ENCODE measurements at regions not wholly inside any gene's neighbourhood (a gene's known extent, or its start where the extent isn't known, plus 50 kb on each side); places are given as distances from the start of the nearest gene placed in this dataset.

DNA sequence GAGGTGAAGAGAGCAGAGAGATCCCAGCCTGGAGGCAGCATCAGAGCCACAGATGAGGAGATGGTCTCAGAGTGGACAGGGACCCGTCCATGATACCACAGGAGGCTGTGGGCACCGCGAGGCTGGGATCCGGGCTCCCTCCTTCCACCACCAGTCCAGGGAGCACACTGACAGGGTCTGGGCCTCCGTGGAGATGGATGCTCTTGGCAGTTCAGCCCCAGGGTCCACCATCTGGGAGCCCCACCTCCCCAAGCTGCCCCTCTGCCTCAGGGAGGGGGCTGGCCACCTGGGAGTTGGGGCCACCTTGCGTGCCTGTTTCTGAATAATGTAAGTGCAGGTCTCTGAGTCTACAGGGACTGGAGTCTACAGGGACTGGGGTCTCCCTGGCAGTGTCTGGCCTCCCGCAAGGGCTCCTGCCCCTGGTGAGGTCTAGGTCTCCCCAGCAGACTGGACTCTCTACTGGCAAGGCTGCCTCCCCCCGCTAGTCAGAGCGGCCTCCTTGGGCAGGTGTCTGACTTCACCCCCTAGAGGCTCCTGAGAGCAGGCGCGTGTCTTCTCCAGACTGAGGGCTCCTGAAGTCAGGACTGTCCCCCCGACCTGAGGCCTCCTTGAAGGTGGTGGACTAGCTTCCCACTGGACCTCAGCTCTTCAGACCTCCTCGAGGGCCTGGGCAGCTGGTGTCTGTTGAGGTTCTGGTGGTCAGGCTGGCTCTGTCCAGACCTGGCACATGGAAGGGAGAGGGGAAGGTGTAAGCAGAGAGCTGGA is 218.5 kb downstream of the PTPRU start:
- DNase-seq: no peak

- DNase-seq: peak; percentile 33
Measured at GRCh38 chr1:29453502-29454240, 217.3 kb downstream of the PTPRU start.

GRCh38 chr1:29452463-29453230 is 216.3 kb downstream of the PTPRU start:
- no peak for DNase-seq

- DNase-seq: no peak
Measured at GRCh38 chr1:29451368-29451892, 215.1 kb downstream of the PTPRU start.

- DNase-seq: no peak
Measured at GRCh38 chr1:29450591-29450990, 214.3 kb downstream of the PTPRU start.

GRCh38 chr1:29448456-29449235 is 212.3 kb downstream of the PTPRU start:
- DNase-seq: no peak

GRCh38 chr1:29447368-29447767 is 211.0 kb downstream of the PTPRU start:
- DNase-seq: no peak

DNA sequence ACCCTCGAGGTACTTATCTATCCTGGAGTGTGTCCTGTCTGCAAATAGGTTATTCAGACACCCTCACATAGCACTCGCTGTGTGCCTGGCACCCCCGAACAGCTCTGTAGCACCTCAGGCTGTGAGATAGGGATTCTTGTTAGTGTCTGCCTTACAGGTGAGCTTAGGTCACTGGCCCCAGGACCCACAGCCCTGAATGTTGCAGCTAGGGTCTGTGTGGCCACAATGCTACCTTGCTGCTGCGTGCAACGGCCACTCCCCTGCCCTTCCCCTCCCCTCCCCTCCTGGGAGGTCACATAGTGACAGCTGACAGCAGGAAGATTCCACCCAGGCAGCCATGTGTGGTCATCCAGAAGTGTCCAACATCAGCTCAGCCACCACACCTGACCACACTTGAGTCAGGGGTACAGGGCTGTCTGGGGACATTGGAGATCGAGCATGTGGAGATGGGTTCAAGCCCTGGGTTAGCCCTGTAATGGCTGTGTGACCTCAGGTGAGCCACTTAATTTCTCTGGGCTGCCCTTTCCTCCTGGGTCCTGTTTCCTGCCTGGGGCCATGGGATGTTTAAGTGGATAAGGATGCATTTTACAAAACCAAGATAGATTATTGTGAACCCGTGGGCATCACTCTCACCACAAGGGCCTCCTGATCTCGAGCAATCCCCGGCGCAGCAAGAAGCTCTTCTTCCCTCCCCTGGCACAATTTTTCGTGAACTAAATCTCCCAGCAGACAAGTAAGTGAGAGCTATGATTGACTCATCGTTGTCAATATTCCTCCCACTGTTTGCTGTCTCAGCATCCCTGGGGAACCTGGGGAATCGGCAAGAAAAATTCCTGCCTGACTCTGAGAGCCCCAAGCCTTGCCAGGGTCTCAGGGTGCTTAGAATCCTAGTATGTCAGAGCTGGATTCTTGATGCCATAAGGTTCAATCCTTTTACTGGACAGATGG is 208.7 kb downstream of the PTPRU start:
- no peak for DNase-seq

- DNase-seq: no peak
Measured at GRCh38 chr1:29444081-29444715, 207.9 kb downstream of the PTPRU start.

- DNase-seq: no peak
Measured at GRCh38 chr1:29441916-29442668, 205.8 kb downstream of the PTPRU start.

GRCh38 chr1:29439615-29440014 is 203.3 kb downstream of the PTPRU start:
- no peak for DNase-seq

GRCh38 chr1:29438991-29439390 is 202.7 kb downstream of the PTPRU start:
- DNase-seq: no peak

- DNase-seq: no peak
Measured at GRCh38 chr1:29437946-29438345, 201.6 kb downstream of the PTPRU start.

DNA sequence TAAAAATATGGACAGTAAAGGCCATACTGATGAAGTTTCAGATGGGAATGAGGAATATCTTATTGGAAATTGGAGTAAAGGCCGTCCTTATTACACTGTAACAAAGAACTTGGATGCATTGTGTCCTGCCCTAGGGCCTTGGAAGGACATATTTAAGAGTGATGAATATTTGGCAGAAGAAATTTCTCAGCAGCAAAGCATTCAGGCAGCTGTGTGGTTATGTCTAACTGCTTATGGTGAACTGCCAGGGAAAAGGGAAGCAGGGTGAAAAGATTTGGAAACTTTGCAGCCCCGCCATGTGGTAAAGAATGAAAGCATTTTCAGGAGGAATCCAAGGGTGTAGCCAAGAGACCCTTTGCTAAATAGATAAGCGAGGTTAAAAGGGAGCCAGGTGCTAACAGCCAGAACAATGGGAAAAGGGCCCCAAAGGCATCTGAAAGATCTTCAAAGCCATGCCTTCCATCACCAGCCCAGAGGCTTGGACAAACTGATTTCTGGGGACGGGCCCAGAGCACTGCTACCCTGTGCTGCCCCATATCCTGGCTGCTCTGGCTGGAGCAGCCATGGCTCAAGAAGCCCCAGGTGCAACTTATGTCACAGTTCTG is 200.0 kb downstream of the PTPRU start:
- no peak for DNase-seq

DNA sequence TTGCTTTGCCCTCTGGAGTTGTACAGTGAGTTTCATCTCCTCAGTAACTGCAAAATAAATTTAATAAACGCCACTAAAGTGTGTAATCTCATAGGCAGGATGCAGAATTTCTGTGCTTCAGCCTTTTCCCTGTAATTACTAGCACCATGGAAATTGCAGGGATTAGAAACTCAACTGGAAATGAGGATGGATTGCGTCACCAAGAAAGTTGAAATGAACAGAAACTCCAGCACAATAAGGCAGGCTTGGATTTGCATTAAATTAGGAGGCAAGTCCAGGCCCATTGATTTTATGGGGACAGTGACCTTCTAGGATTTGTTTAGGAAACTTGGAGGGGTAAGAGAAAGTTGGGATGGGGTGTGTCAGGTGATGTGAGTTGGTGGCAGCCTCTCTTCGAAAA is 197.5 kb downstream of the PTPRU start:
- no peak for DNase-seq

DNA sequence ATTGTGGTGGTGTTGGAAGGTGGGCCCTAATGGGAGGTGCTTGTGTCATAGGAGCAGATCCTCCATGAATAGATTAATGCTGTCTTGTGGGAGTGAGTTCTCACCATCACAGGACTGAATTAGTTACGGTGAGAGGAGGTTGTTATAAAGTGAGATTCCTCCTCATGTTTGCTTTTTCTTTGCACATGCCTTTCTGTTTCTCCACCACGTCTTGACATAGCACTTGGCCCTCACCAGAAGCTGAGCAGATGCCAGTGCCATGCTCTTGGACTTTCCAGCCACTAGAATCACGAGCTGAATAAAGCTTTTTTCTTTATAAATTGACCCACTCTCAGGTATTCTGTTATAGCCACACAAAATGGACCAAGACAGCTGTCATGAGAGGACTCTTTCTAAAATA is 194.8 kb downstream of the PTPRU start:
- no peak for DNase-seq

- DNase-seq: no peak
Measured at GRCh38 chr1:29429656-29430055, 193.3 kb downstream of the PTPRU start.

DNA sequence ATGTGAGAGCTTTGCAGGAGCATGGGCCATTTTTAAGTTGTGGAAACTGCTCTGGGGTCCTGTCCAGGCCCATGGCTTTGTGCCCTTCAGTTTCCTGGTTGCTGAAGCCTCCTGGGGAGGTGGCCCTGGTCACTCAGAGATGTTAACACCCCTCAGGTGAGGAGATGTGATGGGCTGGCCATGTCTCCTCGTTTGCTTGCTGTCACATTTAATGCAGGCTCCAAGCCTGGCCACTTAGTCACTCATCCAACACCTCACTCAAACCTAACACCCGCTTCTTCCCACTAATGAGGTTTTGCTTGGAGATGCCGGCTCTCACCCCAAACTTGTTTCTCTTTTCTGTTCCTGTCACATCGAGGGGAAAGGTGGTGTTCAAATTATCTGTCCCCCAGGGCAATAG is 192.7 kb downstream of the PTPRU start:
- no peak for DNase-seq

- no peak for DNase-seq
Measured at GRCh38 chr1:29428280-29428615, 191.9 kb downstream of the PTPRU start.

Data from NCI-H446 treated with DMSO at 0.1 percent for 48 hours (cell line).